K562 (cell line): ENCODE measurements at regions not wholly inside any gene's neighbourhood (a gene's known extent, or its start where the extent isn't known, plus 50 kb on each side); places are given as distances from the start of the nearest gene placed in this dataset.

Source experiments
- ARID1B ChIP-seq: fragments of 450-650 bp; IDR thresholded peaks from 2 replicates; pipeline ENCODE4 v1.6.1; 2016; ENCODE audit warnings: antibody characterized with exemption, mild to moderate bottlenecking, inconsistent platforms
- CCAR2 ChIP-seq: fragments of 200-400 bp; formaldehyde crosslinking; IDR thresholded peaks from 2 replicates; pipeline ENCODE4 v1.6.1; 2017; ENCODE audit warnings: mild to moderate bottlenecking, low read depth, low read length
- NR2C1 ChIP-seq, 2 experiments: fragments of 450-650 bp; IDR thresholded peaks; 2 replicates each; pipeline ENCODE4 v1.6.1; 2017; ENCODE audit warnings: mild to moderate bottlenecking in 2 of 2, antibody characterized with exemption in 1 of 2, inconsistent platforms in 1 of 2, missing compliant biosample characterization in 1 of 2, missing genetic modification characterization in 1 of 2
- SMARCA4 ChIP-seq: fragments of 450-650 bp; IDR thresholded peaks from 2 replicates; pipeline ENCODE4 v1.6.1; 2016
- TF ChIP-seq, protein P1 (sequence below): fragments of 450-650 bp; IDR thresholded peaks from 2 replicates; pipeline ENCODE4 v1.6.1; 2016; ENCODE audit warnings: mild to moderate bottlenecking, moderate library complexity
- TF ChIP-seq, protein P2 (sequence below), 2 experiments: fragments of 450-650 bp; IDR thresholded peaks; 2 replicates each; pipeline ENCODE4 v1.6.1; 2018; ENCODE audit warnings: mild to moderate bottlenecking in 2 of 2, low read depth in 1 of 2; ENCODE audit not compliant: partially characterized antibody in 2 of 2
- TF ChIP-seq, protein P3 (sequence below): sonication (generic); formaldehyde crosslinking; IDR thresholded peaks from 2 replicates; pipeline ENCODE4 v1.8.0; 2022; ENCODE audit warnings: missing genetic modification reagents, mild to moderate bottlenecking, moderate library complexity, borderline replicate concordance
- TF ChIP-seq, protein P4 (sequence below): fragments of 450-650 bp; formaldehyde crosslinking; IDR thresholded peaks from 2 replicates; pipeline ENCODE4 v1.4.0; 2020; ENCODE audit warnings: mild to moderate bottlenecking

DNA sequence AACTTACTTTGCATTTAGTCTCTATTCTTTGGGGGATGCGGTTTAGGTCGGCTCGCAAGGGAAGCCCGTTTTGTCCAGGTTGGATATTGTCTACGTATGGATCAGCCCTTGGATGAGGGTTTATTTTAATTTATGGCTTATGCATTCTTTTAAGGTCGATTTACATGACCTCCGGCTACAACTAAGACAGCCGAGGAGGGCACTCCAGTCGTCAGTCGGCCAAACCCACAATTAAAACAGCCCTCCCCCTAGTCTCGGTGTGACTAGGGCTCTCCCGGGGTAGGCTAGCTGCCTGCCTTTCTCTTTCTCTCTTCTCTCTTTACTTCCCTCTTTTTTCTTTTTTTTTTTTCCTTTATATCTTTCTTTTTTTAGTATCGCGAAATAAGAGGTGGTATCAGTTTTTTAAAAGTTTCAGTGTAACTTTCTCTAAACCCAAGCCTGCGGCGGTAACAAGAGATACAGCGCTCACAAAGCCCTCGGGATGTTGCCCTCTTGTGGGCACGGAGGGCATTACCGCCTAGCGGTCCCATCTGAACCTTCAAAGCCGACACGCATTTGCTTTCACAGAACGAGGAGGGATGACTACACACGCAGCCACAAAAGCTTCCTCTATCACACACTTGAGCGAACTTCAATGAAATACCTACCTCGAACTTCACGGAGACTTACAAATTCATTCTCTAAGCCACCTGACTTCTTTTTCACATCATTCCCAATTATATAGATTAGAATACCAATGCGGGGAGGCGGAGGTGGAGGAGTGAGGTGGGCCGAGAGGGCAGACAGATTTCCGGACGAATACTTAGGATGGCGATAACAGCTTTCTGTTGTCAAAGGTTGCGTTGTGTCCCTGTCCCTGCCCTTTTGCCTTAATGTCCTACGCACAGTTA lies 132.3 kb upstream of the C11orf58 start (continued):
- TF ChIP-seq, protein P1, sequence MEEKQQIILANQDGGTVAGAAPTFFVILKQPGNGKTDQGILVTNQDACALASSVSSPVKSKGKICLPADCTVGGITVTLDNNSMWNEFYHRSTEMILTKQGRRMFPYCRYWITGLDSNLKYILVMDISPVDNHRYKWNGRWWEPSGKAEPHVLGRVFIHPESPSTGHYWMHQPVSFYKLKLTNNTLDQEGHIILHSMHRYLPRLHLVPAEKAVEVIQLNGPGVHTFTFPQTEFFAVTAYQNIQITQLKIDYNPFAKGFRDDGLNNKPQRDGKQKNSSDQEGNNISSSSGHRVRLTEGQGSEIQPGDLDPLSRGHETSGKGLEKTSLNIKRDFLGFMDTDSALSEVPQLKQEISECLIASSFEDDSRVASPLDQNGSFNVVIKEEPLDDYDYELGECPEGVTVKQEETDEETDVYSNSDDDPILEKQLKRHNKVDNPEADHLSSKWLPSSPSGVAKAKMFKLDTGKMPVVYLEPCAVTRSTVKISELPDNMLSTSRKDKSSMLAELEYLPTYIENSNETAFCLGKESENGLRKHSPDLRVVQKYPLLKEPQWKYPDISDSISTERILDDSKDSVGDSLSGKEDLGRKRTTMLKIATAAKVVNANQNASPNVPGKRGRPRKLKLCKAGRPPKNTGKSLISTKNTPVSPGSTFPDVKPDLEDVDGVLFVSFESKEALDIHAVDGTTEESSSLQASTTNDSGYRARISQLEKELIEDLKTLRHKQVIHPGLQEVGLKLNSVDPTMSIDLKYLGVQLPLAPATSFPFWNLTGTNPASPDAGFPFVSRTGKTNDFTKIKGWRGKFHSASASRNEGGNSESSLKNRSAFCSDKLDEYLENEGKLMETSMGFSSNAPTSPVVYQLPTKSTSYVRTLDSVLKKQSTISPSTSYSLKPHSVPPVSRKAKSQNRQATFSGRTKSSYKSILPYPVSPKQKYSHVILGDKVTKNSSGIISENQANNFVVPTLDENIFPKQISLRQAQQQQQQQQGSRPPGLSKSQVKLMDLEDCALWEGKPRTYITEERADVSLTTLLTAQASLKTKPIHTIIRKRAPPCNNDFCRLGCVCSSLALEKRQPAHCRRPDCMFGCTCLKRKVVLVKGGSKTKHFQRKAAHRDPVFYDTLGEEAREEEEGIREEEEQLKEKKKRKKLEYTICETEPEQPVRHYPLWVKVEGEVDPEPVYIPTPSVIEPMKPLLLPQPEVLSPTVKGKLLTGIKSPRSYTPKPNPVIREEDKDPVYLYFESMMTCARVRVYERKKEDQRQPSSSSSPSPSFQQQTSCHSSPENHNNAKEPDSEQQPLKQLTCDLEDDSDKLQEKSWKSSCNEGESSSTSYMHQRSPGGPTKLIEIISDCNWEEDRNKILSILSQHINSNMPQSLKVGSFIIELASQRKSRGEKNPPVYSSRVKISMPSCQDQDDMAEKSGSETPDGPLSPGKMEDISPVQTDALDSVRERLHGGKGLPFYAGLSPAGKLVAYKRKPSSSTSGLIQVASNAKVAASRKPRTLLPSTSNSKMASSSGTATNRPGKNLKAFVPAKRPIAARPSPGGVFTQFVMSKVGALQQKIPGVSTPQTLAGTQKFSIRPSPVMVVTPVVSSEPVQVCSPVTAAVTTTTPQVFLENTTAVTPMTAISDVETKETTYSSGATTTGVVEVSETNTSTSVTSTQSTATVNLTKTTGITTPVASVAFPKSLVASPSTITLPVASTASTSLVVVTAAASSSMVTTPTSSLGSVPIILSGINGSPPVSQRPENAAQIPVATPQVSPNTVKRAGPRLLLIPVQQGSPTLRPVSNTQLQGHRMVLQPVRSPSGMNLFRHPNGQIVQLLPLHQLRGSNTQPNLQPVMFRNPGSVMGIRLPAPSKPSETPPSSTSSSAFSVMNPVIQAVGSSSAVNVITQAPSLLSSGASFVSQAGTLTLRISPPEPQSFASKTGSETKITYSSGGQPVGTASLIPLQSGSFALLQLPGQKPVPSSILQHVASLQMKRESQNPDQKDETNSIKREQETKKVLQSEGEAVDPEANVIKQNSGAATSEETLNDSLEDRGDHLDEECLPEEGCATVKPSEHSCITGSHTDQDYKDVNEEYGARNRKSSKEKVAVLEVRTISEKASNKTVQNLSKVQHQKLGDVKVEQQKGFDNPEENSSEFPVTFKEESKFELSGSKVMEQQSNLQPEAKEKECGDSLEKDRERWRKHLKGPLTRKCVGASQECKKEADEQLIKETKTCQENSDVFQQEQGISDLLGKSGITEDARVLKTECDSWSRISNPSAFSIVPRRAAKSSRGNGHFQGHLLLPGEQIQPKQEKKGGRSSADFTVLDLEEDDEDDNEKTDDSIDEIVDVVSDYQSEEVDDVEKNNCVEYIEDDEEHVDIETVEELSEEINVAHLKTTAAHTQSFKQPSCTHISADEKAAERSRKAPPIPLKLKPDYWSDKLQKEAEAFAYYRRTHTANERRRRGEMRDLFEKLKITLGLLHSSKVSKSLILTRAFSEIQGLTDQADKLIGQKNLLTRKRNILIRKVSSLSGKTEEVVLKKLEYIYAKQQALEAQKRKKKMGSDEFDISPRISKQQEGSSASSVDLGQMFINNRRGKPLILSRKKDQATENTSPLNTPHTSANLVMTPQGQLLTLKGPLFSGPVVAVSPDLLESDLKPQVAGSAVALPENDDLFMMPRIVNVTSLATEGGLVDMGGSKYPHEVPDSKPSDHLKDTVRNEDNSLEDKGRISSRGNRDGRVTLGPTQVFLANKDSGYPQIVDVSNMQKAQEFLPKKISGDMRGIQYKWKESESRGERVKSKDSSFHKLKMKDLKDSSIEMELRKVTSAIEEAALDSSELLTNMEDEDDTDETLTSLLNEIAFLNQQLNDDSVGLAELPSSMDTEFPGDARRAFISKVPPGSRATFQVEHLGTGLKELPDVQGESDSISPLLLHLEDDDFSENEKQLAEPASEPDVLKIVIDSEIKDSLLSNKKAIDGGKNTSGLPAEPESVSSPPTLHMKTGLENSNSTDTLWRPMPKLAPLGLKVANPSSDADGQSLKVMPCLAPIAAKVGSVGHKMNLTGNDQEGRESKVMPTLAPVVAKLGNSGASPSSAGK, result peak; percentile 82
- TF ChIP-seq CCAR2 (no peak), SMARCA4 (peak; percentile 49), ARID1B (peak; percentile 37; the same call in 1 of the 2 replicates), NR2C1 (IDR thresholded peaks at IDR 0.05) (0 out of 2 replicates have a peak, but pooled peaks have one; percentile 7), NR2C1 (tag; IDR thresholded peaks at IDR 0.05) (no peak)
- TF ChIP-seq, protein P2, sequence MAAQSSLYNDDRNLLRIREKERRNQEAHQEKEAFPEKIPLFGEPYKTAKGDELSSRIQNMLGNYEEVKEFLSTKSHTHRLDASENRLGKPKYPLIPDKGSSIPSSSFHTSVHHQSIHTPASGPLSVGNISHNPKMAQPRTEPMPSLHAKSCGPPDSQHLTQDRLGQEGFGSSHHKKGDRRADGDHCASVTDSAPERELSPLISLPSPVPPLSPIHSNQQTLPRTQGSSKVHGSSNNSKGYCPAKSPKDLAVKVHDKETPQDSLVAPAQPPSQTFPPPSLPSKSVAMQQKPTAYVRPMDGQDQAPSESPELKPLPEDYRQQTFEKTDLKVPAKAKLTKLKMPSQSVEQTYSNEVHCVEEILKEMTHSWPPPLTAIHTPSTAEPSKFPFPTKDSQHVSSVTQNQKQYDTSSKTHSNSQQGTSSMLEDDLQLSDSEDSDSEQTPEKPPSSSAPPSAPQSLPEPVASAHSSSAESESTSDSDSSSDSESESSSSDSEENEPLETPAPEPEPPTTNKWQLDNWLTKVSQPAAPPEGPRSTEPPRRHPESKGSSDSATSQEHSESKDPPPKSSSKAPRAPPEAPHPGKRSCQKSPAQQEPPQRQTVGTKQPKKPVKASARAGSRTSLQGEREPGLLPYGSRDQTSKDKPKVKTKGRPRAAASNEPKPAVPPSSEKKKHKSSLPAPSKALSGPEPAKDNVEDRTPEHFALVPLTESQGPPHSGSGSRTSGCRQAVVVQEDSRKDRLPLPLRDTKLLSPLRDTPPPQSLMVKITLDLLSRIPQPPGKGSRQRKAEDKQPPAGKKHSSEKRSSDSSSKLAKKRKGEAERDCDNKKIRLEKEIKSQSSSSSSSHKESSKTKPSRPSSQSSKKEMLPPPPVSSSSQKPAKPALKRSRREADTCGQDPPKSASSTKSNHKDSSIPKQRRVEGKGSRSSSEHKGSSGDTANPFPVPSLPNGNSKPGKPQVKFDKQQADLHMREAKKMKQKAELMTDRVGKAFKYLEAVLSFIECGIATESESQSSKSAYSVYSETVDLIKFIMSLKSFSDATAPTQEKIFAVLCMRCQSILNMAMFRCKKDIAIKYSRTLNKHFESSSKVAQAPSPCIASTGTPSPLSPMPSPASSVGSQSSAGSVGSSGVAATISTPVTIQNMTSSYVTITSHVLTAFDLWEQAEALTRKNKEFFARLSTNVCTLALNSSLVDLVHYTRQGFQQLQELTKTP (IDR thresholded peaks at IDR 0.05; ENCODE audit: low read depth in 1 of 2, partially characterized antibody in 2 of 2), result peak; percentile 25 to 42
- TF ChIP-seq, protein P3, sequence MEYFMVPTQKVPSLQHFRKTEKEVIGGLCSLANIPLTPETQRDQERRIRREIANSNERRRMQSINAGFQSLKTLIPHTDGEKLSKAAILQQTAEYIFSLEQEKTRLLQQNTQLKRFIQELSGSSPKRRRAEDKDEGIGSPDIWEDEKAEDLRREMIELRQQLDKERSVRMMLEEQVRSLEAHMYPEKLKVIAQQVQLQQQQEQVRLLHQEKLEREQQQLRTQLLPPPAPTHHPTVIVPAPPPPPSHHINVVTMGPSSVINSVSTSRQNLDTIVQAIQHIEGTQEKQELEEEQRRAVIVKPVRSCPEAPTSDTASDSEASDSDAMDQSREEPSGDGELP (CRISPR knock-in tag), result peak; percentile 43; the same call in 1 of the 2 replicates
- TF ChIP-seq, protein P4, sequence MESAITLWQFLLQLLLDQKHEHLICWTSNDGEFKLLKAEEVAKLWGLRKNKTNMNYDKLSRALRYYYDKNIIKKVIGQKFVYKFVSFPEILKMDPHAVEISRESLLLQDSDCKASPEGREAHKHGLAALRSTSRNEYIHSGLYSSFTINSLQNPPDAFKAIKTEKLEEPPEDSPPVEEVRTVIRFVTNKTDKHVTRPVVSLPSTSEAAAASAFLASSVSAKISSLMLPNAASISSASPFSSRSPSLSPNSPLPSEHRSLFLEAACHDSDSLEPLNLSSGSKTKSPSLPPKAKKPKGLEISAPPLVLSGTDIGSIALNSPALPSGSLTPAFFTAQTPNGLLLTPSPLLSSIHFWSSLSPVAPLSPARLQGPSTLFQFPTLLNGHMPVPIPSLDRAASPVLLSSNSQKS (CRISPR knock-in tag), result no peak
